KMS-11 (cell line): ENCODE measurements at regions not wholly inside any gene's neighbourhood (a gene's known extent, or its start where the extent isn't known, plus 50 kb on each side); places are given as distances from the start of the nearest gene placed in this dataset.

Experiments
- H2AFZ ChIP-seq: fragments of 200-600 bp; sonication (generic); 2 replicates; pipeline ENCODE4 v1.6.1; 2016; ENCODE audit warnings: antibody characterized with exemption, mixed run types, low read depth
- H3K27ac ChIP-seq: fragments of 200-600 bp; sonication (generic); 2 replicates; pipeline ENCODE4 v1.6.1; 2016; ENCODE audit warnings: mild to moderate bottlenecking, mixed run types
- H3K27me3 ChIP-seq: fragments of 200-600 bp; sonication (generic); 2 replicates; pipeline ENCODE4 v1.6.1; 2017; ENCODE audit warnings: mild to moderate bottlenecking, low read depth, mixed run types, moderate library complexity; ENCODE audit not compliant: insufficient read depth
- H3K36me3 ChIP-seq: fragments of 200-600 bp; sonication (generic); 2 replicates; pipeline ENCODE4 v1.6.1; 2017; ENCODE audit warnings: mild to moderate bottlenecking, mixed run types; ENCODE audit not compliant: insufficient read depth
- H3K4me1 ChIP-seq: fragments of 200-600 bp; sonication (generic); 2 replicates; pipeline ENCODE4 v1.6.1; 2016; ENCODE audit warnings: mild to moderate bottlenecking, low read depth, mixed run types; ENCODE audit not compliant: poor library complexity, severe bottlenecking
- H3K4me2 ChIP-seq: fragments of 200-600 bp; sonication (generic); 2 replicates; pipeline ENCODE4 v1.7.0; 2016; ENCODE audit warnings: mild to moderate bottlenecking, mixed run types
- H3K4me3 ChIP-seq: fragments of 200-600 bp; sonication (generic); IDR thresholded peaks from 2 replicates; pipeline ENCODE4 v1.6.1; 2017; ENCODE audit warnings: low read depth, low read length, mixed read lengths; ENCODE audit not compliant: insufficient read depth
- H3K79me2 ChIP-seq: fragments of 200-600 bp; sonication (generic); 2 replicates; pipeline ENCODE4 v1.6.1; 2016; ENCODE audit warnings: low read depth, mixed run types; ENCODE audit not compliant: insufficient read depth
- H3K9ac ChIP-seq: fragments of 200-600 bp; sonication (generic); 2 replicates; pipeline ENCODE4 v1.6.1; 2016; ENCODE audit warnings: mild to moderate bottlenecking, mixed run types
- H4K20me1 ChIP-seq: fragments of 200-600 bp; sonication (generic); 2 replicates; pipeline ENCODE4 v1.6.1; 2016; ENCODE audit warnings: mild to moderate bottlenecking, mixed run types; ENCODE audit not compliant: insufficient read depth
- CTCF ChIP-seq: fragments of 200-600 bp; sonication (generic); conservative IDR thresholded peaks from 2 replicates; pipeline ENCODE4 v1.6.1; 2017; ENCODE audit warnings: low read depth, mild to moderate bottlenecking, antibody characterized with exemption, low read length, moderate library complexity, mixed read lengths

GRCh38 chr12:92359581-92360209, 214.0 kb upstream of the BTG1 start:
- no peaks in the 10 kb centered on the region for H3K4me1 ChIP-seq

GRCh38 chr12:92357584-92358261, 212.1 kb upstream of the BTG1 start:
- no peaks in the 10 kb centered on the region for H3K36me3 ChIP-seq
- H3K4me1 ChIP-seq: no peaks in the 10 kb centered on the region
- H2AFZ ChIP-seq: no peak overlapping the region
- no peak overlapping the region for H3K4me2 ChIP-seq
- no peak for TF ChIP-seq CTCF
- H4K20me1 ChIP-seq: no peaks in the 10 kb centered on the region
- H3K4me3 ChIP-seq: no peak overlapping the region
- no peaks in the 10 kb centered on the region for H3K27me3 ChIP-seq
- H3K9ac ChIP-seq: no peak overlapping the region
- no peak overlapping the region for H3K27ac ChIP-seq
- no peaks in the 10 kb centered on the region for H3K79me2 ChIP-seq

More at GRCh38 chr12:92359581-92360209, 214.0 kb upstream of the BTG1 start:
- H3K79me2 ChIP-seq: no peaks in the 10 kb centered on the region
- H2AFZ ChIP-seq: no peak overlapping the region
- H3K36me3 ChIP-seq: no peaks in the 10 kb centered on the region
- H3K27me3 ChIP-seq: no peaks in the 10 kb centered on the region
- H3K27ac ChIP-seq: no peak overlapping the region
- H4K20me1 ChIP-seq: no peaks in the 10 kb centered on the region
- H3K4me2 ChIP-seq: no peak overlapping the region
- no peak for TF ChIP-seq CTCF
- H3K4me3 ChIP-seq: no peak overlapping the region
- H3K9ac ChIP-seq: no peak overlapping the region

- Histone ChIP-seq H3K79me2 (no peaks in the 10 kb centered on the region), H4K20me1 (no peaks in the 10 kb centered on the region), H3K4me2 (no peak overlapping the region), H3K27ac (no peak overlapping the region), H3K9ac (no peak overlapping the region), H2AFZ (no peak overlapping the region), H3K27me3 (no peaks in the 10 kb centered on the region), H3K4me3 (no peak overlapping the region), H3K4me1 (no peaks in the 10 kb centered on the region), H3K36me3 (no peaks in the 10 kb centered on the region)
- no peak for TF ChIP-seq CTCF
Measured at GRCh38 chr12:92356425-92356824, 210.8 kb upstream of the BTG1 start.

GRCh38 chr12:92349635-92350034, 204.0 kb upstream of the BTG1 start:
- no peak for TF ChIP-seq CTCF
- no peak overlapping the region for H3K4me3 ChIP-seq
- no peaks in the 10 kb centered on the region for H4K20me1 ChIP-seq
- no peaks in the 10 kb centered on the region for H3K79me2 ChIP-seq
- H3K36me3 ChIP-seq: no peaks in the 10 kb centered on the region
- H3K4me2 ChIP-seq: no peak overlapping the region
- H3K9ac ChIP-seq: no peak overlapping the region
- H3K4me1 ChIP-seq: no peaks in the 10 kb centered on the region
- H3K27ac ChIP-seq: no peak overlapping the region
- no peak overlapping the region for H2AFZ ChIP-seq
- no peaks in the 10 kb centered on the region for H3K27me3 ChIP-seq
